MM.1S (cell line): ENCODE measurements at regions not wholly inside any gene's neighbourhood (a gene's known extent, or its start where the extent isn't known, plus 50 kb on each side); places are given as distances from the start of the nearest gene placed in this dataset.

Experiments used
- CTCF ChIP-seq: fragments of 300-600 bp; sonication (generic); IDR thresholded peaks from 2 replicates; pipeline ENCODE4 v1.5.1; 2016; ENCODE audit warnings: antibody characterized with exemption, low read length, mixed read lengths
- EZH2 ChIP-seq: fragments of 300-600 bp; sonication (generic); optimal IDR thresholded peaks from 2 replicates; pipeline ENCODE3; 2017; ENCODE audit warnings: low read depth, mild to moderate bottlenecking, antibody characterized with exemption, low read length, mixed read lengths
- EZH2phosphoT487 ChIP-seq: fragments of 300-600 bp; sonication (generic); IDR thresholded peaks from 2 replicates; pipeline ENCODE4 v1.6.1; 2018; ENCODE audit warnings: antibody characterized with exemption, low read length

- TF ChIP-seq CTCF (no peak), EZH2 (no peak), EZH2phosphoT487 (no peak)
Measured at GRCh38 chr10:4138146-4138721, 353.2 kb upstream of the KLF6 start.
